ENCODE measurements at regions not wholly inside any gene's neighbourhood (a gene's known extent, or its start where the extent isn't known, plus 50 kb on each side); places are given as distances from the start of the nearest gene placed in this dataset.

DNA sequence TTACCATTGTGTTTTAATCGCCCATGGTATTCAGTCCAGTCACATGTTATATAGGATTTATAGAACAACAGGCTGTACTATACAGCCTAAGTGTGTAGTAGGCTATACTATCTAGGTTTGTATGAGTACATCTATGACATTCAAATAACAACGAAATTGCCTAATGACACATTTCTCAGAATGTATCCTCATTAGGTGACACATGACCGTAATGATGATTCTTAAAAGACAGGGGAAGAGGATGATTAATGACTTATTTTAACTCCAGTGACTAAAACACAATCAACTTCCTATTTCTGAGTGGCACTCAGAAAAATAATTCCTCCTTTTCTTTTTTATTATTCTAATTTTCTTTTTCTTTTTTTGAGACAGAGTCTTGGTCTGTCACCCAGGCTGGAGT is 63.0 kb upstream of the ACSL3 start:
- no peak for DNase-seq (ENCODE audit: low spot score)

DNA sequence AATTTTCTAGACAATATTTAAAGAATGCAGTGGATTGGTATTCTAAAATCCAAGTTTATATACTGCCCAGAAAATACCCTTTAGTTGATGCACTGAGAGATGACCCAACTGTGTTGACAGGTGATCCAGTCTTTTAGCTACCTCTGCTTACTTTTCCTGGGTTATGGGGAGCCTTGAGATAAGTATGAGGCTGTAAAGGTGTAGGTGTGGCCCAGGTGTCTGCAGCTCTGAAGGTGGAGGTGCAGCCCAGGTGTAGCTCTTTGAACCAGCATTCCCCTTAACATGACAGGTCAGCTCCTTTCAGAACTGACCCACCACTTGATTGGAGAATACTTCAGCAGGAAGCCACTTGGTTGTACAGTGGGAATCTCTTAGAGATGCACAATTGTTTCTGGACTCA is 62.3 kb upstream of the ACSL3 start:
- no peak for DNase-seq (ENCODE audit: low spot score)

DNA sequence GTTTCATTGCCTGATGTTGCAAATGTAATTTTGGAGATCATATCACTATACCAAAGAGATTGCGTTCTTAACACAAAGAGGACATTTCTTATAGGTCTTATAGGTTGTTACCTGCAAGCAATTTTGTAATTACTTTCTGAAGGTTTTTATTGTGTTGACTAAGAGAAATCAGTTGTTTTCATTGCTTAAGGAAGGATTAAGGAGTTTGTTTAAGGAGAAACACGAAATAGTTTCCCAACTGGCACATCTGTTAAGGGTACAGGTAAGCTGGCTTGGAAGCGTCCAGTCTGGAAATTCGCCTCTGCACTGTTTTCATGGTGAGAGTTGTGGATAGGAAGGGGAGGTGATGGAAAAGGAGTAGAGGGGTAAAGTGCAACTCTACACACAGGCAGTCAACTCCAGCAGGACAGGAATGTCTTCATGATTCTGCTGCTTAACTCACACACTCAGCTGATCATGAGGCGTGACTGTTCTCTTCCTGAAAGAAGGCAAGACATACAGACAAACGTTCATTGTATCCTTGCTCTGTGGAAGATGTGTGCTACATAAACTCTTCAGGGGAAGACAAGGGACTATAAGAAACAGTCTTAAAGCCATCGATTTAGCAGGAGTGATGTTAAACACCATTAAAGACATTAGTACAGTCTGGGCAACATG is 61.4 kb upstream of the ACSL3 start:
- DNase-seq (ENCODE audit: low spot score): no peak

DNA sequence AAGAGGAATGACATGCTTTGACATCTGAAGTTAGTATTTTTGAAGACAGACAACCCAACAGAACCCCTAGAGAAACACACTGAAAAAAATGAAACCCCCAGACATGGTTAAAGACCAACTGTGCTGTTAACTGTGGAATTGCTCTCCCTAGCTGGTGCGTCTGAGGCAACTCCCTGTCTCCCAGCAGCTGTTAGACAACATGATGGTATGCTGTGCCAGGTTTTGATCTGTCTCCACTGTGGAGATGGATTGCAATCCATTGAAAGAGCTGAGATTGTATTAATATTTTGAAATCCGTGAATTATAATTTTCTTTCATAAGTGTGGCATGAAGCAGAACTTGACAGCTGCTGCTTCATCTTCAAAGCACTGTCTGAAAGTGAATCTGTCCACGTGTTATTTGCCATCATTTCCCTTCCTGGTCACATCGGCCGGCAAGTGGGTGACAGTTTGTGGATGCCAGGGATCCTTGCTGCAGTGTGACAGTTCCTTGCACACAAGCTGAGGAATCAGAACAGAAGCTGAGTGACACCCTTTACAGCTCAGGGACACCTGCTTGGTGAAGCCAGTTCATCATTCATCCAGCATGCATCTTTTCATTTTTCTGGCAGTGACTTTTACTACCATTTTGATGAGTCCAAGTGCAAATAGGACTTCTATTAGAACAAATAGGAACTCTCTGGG is 58.2 kb upstream of the ACSL3 start:
- no peak for DNase-seq (ENCODE audit: low spot score)

DNA sequence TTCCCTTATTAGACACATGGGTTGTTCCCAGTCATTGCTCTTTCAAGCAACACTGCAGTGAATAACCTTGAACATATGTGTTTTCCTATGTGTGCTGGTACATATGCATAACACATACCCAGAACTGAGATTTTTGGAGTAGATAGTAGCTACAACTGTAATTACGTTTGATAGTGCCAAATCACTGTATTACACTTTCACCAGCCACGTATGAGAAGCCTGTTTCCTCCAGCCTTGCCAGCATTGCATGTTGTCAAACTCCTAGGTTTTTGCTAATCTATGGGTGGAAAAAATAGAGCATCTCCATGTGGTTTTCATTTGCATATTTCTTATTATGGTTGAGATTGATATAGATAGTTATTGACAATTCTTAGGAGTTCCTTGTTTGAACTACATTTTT is 56.5 kb upstream of the ACSL3 start:
- no peak for DNase-seq (ENCODE audit: low spot score)

DNA sequence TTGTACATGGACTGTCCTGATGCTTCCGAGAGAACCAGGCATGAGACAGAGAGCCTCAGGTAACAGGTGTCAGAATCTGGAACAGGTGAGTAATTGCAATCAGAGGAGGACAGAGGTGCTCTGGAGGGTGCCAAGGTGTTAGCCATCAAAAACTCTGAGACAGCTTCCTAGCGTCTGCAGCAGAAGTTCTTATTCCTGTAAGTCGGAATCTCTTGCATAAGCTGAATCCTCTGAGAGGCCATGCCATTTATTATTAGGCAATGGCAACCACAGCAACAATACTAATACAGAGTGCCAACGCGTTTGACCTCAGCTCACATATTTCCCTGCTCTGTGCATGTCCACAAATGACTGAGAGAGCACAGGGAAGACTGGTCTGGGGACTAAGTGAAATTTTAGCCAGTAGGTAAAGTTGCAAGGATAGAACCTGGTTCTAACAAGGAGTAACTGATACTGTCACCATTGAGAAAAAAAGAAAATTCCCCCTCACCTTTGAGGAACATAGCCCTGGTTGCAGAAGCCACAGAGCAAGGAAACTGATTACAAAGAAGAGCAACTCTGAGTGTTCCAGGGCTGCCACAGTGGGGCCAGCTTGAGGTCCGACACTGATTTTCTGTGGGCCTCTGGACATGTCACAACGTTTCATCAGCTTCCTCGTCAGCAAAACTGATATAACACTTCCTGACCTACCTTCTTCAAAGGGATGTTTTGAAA is 55.1 kb upstream of the ACSL3 start:
- DNase-seq (ENCODE audit: low spot score): no peak

DNA sequence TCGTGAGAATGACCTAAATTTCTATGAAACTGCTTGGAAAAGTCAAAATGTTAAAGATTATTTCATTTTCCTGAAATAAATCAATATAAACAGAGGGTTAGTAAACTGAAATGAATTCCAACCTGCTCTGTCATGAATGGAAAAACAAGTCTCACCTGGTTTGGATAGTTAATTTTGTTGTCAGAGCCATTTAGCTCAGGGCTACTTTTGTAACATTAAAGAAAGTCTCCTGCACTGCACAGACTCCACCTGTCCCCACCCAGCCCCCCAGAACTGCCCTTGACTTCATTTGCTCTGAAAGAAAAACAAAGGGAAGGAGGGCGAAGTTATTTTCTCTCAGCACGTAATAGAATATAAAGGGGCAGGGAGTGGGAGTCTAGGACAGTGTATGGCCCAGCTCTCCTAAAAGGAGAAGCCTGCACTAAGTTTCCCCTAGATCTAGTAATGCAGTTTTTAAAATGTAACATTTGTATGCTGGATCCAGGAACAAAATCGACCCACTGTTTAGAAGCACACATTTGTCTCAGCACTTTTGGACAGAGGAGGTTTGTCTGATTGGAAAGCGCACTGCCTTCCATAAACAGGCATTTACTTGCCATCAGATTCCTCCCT is 54.2 kb upstream of the ACSL3 start:
- no peak for DNase-seq (ENCODE audit: low spot score)

DNA sequence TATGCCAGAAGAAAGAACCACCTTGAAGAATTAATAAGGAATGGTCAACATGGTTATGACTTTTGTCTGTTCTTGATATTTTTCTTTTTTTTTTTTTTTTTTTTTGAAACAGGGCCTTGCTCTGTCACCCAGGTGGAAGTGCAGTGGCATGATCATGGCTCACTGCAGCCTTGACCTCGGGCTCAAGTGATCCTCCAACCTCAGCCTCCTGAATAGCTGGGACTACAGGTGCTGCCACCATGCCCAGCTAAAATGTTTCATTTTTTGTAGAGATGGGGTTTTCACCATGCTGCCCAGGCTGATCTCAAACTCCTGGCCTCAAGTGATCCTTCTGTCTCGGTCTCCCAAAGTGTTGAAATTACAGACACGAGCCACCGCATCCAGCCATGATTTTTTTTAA is 53.4 kb upstream of the ACSL3 start:
- no peak for DNase-seq (ENCODE audit: low spot score)

DNA sequence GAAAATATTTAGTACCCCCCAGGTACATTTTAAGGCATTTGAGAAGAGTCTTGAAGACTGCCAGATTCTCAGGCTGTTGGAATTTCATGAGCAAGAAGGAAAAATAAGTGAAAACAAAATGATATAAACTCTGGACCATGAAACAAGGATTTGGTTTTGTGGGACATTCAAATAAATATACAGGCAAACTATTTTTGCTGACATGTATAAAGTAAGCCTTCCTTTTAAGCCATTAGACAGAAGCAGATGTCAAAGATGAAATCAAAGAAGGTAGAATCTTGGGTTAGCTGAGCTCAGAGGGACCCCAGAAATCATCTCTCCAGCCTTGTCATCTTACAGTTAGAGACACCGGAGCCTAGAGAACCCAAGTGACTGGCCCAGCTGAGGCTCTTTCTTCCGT is 51.3 kb upstream of the ACSL3 start:
- no peak for DNase-seq (ENCODE audit: low spot score)

DNA sequence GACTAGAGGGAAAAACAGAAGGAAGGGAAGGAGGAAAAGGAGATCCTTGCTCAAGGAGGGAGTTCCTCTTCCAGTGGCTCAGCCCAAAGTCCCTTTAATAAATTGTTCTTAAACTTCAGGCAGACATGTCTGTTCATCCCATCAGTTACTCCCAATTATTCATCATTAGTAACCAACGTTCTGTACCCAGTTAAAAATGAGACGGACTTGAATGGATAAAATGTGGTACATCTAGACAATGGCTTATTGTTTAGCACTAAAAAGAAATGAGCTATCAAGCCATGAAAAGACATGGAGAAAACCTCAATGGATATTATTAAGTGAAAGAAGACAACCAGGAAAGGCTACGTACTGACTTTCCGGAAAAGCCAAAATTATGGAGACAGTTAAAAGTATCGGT is 50.8 kb upstream of the ACSL3 start:
- no peak for DNase-seq (ENCODE audit: low spot score)
